ENCODE measurements at regions not wholly inside any gene's neighbourhood (a gene's known extent, or its start where the extent isn't known, plus 50 kb on each side); places are given as distances from the start of the nearest gene placed in this dataset.

- WGBS: 86% methylated on average over 4 of the region's 4 CpGs
- Histone ChIP-seq H3K36me3 (ENCODE audit: control insufficient read depth in 2 of 2, insufficient read depth in 2 of 2, low read length in 1 of 2) (no peaks in the 10 kb centered on the region), H3K27ac (ENCODE audit: low read depth in 1 of 2, low read length in 1 of 2) (no peak overlapping the region), H3K4me3 (ENCODE audit: low read length in 2 of 2) (no peak overlapping the region), H3K27me3 (ENCODE audit: control insufficient read depth in 2 of 2, insufficient read depth in 1 of 2, low read length in 1 of 2) (no peaks in the 10 kb centered on the region), H3K9me3 (ENCODE audit: control insufficient read depth in 2 of 2, insufficient read depth in 1 of 2, low read length in 1 of 2) (no peaks in the 10 kb centered on the region), H3K4me1 (ENCODE audit: control insufficient read depth in 2 of 2, insufficient read depth in 2 of 2, low read length in 2 of 2) (no peaks in the 10 kb centered on the region)
- DNase-seq (ENCODE audit: low read depth in 6 of 9, low spot score in 9 of 9): no peak
These were observed 398.4 kb downstream of the PPP3CA start for GRCh38 chr4:100948911-100949310.

GRCh38 chr4:100945789-100946188 is 401.5 kb downstream of the PPP3CA start:
- H3K27ac ChIP-seq (ENCODE audit: low read depth in 1 of 2, low read length in 1 of 2): no peak overlapping the region
- no peak for DNase-seq (ENCODE audit: low read depth in 6 of 9, low spot score in 9 of 9)
- no peak overlapping the region for H3K4me3 ChIP-seq (ENCODE audit: low read length in 2 of 2)
- H3K9me3 ChIP-seq (ENCODE audit: control insufficient read depth in 2 of 2, insufficient read depth in 1 of 2, low read length in 1 of 2): no peaks in the 10 kb centered on the region
- H3K4me1 ChIP-seq (ENCODE audit: control insufficient read depth in 2 of 2, insufficient read depth in 2 of 2, low read length in 2 of 2): no peaks in the 10 kb centered on the region
- H3K27me3 ChIP-seq (ENCODE audit: control insufficient read depth in 2 of 2, insufficient read depth in 1 of 2, low read length in 1 of 2): no peaks in the 10 kb centered on the region
- no peaks in the 10 kb centered on the region for H3K36me3 ChIP-seq (ENCODE audit: control insufficient read depth in 2 of 2, insufficient read depth in 2 of 2, low read length in 1 of 2)

- no peaks in the 10 kb centered on the region for H3K27me3 ChIP-seq (ENCODE audit: control insufficient read depth in 2 of 2, insufficient read depth in 1 of 2, low read length in 1 of 2)
- no peak overlapping the region for H3K4me3 ChIP-seq (ENCODE audit: low read length in 2 of 2)
- H3K9me3 ChIP-seq (ENCODE audit: control insufficient read depth in 2 of 2, insufficient read depth in 1 of 2, low read length in 1 of 2): no peaks in the 10 kb centered on the region
- no peak for DNase-seq (ENCODE audit: low read depth in 6 of 9, low spot score in 9 of 9)
- no peaks in the 10 kb centered on the region for H3K4me1 ChIP-seq (ENCODE audit: control insufficient read depth in 2 of 2, insufficient read depth in 2 of 2, low read length in 2 of 2)
- no peak overlapping the region for H3K27ac ChIP-seq (ENCODE audit: low read depth in 1 of 2, low read length in 1 of 2)
- 100% methylated on average over 2 of the region's 2 CpGs for WGBS
- H3K36me3 ChIP-seq (ENCODE audit: control insufficient read depth in 2 of 2, insufficient read depth in 2 of 2, low read length in 1 of 2): no peaks in the 10 kb centered on the region
These were observed 408.6 kb downstream of the PPP3CA start for GRCh38 chr4:100938698-100939097.

GRCh38 chr4:100936661-100937375 is 410.5 kb downstream of the PPP3CA start:
- DNase-seq (ENCODE audit: low read depth in 6 of 9, low spot score in 9 of 9): no peak
- Histone ChIP-seq H3K36me3 (ENCODE audit: control insufficient read depth in 2 of 2, insufficient read depth in 2 of 2, low read length in 1 of 2) (no peaks in the 10 kb centered on the region), H3K9me3 (ENCODE audit: control insufficient read depth in 2 of 2, insufficient read depth in 1 of 2, low read length in 1 of 2) (no peaks in the 10 kb centered on the region), H3K4me1 (ENCODE audit: control insufficient read depth in 2 of 2, insufficient read depth in 2 of 2, low read length in 2 of 2) (no peaks in the 10 kb centered on the region), H3K27ac (ENCODE audit: low read depth in 1 of 2, low read length in 1 of 2) (no peak overlapping the region), H3K4me3 (ENCODE audit: low read length in 2 of 2) (no peak overlapping the region), H3K27me3 (ENCODE audit: control insufficient read depth in 2 of 2, insufficient read depth in 1 of 2, low read length in 1 of 2) (no peaks in the 10 kb centered on the region)
- WGBS: 93% methylated on average over 4 of the region's 4 CpGs

- DNase-seq (ENCODE audit: low read depth in 6 of 9, low spot score in 9 of 9): no peak
- Histone ChIP-seq H3K4me1 (ENCODE audit: control insufficient read depth in 2 of 2, insufficient read depth in 2 of 2, low read length in 2 of 2) (no peaks in the 10 kb centered on the region), H3K36me3 (ENCODE audit: control insufficient read depth in 2 of 2, insufficient read depth in 2 of 2, low read length in 1 of 2) (no peaks in the 10 kb centered on the region), H3K27me3 (ENCODE audit: control insufficient read depth in 2 of 2, insufficient read depth in 1 of 2, low read length in 1 of 2) (no peaks in the 10 kb centered on the region), H3K4me3 (ENCODE audit: low read length in 2 of 2) (no peak overlapping the region), H3K27ac (ENCODE audit: low read depth in 1 of 2, low read length in 1 of 2) (no peak overlapping the region), H3K9me3 (ENCODE audit: control insufficient read depth in 2 of 2, insufficient read depth in 1 of 2, low read length in 1 of 2) (no peaks in the 10 kb centered on the region)
- WGBS: 97% methylated on average over 1 of the region's 1 CpG
These were observed 412.2 kb downstream of the PPP3CA start for GRCh38 chr4:100935090-100935489.

- no peak overlapping the region for H3K27ac ChIP-seq (ENCODE audit: low read depth in 1 of 2, low read length in 1 of 2)
- no peaks in the 10 kb centered on the region for H3K4me1 ChIP-seq (ENCODE audit: control insufficient read depth in 2 of 2, insufficient read depth in 2 of 2, low read length in 2 of 2)
- DNase-seq (ENCODE audit: low read depth in 6 of 9, low spot score in 9 of 9): no peak
- no peaks in the 10 kb centered on the region for H3K36me3 ChIP-seq (ENCODE audit: control insufficient read depth in 2 of 2, insufficient read depth in 2 of 2, low read length in 1 of 2)
- 96% methylated on average over 4 of the region's 4 CpGs for WGBS
- H3K9me3 ChIP-seq (ENCODE audit: control insufficient read depth in 2 of 2, insufficient read depth in 1 of 2, low read length in 1 of 2): no peaks in the 10 kb centered on the region
- no peak overlapping the region for H3K4me3 ChIP-seq (ENCODE audit: low read length in 2 of 2)
- H3K27me3 ChIP-seq (ENCODE audit: control insufficient read depth in 2 of 2, insufficient read depth in 1 of 2, low read length in 1 of 2): no peaks in the 10 kb centered on the region
These were observed 413.7 kb downstream of the PPP3CA start for GRCh38 chr4:100933628-100934027.

- Histone ChIP-seq H3K27ac (ENCODE audit: low read depth in 1 of 2, low read length in 1 of 2) (no peak overlapping the region), H3K36me3 (ENCODE audit: control insufficient read depth in 2 of 2, insufficient read depth in 2 of 2, low read length in 1 of 2) (no peaks in the 10 kb centered on the region), H3K9me3 (ENCODE audit: control insufficient read depth in 2 of 2, insufficient read depth in 1 of 2, low read length in 1 of 2) (no peaks in the 10 kb centered on the region), H3K27me3 (ENCODE audit: control insufficient read depth in 2 of 2, insufficient read depth in 1 of 2, low read length in 1 of 2) (no peaks in the 10 kb centered on the region), H3K4me3 (ENCODE audit: low read length in 2 of 2) (no peak overlapping the region), H3K4me1 (ENCODE audit: control insufficient read depth in 2 of 2, insufficient read depth in 2 of 2, low read length in 2 of 2) (no peaks in the 10 kb centered on the region)
- WGBS: 94% methylated on average over 1 of the region's 1 CpG
- no peak for DNase-seq (ENCODE audit: low read depth in 6 of 9, low spot score in 9 of 9)
These were observed 411.9 kb upstream of the EMCN start for GRCh38 chr4:100929758-100930157.

- no peak overlapping the region for H3K4me3 ChIP-seq (ENCODE audit: low read length in 2 of 2)
- H3K4me1 ChIP-seq (ENCODE audit: control insufficient read depth in 2 of 2, insufficient read depth in 2 of 2, low read length in 2 of 2): no peaks in the 10 kb centered on the region
- no peaks in the 10 kb centered on the region for H3K27me3 ChIP-seq (ENCODE audit: control insufficient read depth in 2 of 2, insufficient read depth in 1 of 2, low read length in 1 of 2)
- no peaks in the 10 kb centered on the region for H3K36me3 ChIP-seq (ENCODE audit: control insufficient read depth in 2 of 2, insufficient read depth in 2 of 2, low read length in 1 of 2)
- no peak overlapping the region for H3K27ac ChIP-seq (ENCODE audit: low read depth in 1 of 2, low read length in 1 of 2)
- H3K9me3 ChIP-seq (ENCODE audit: control insufficient read depth in 2 of 2, insufficient read depth in 1 of 2, low read length in 1 of 2): no peaks in the 10 kb centered on the region
- 98% methylated on average over 1 of the region's 1 CpG for WGBS
- no peak for DNase-seq (ENCODE audit: low read depth in 6 of 9, low spot score in 9 of 9)
These were observed 411.3 kb upstream of the EMCN start for GRCh38 chr4:100929135-100929534.

GRCh38 chr4:100926039-100926717 is 408.4 kb upstream of the EMCN start:
- no peaks in the 10 kb centered on the region for H3K36me3 ChIP-seq (ENCODE audit: control insufficient read depth in 2 of 2, insufficient read depth in 2 of 2, low read length in 1 of 2)
- 97% methylated on average over 2 of the region's 2 CpGs for WGBS
- no peak overlapping the region for H3K27ac ChIP-seq (ENCODE audit: low read depth in 1 of 2, low read length in 1 of 2)
- DNase-seq (ENCODE audit: low read depth in 6 of 9, low spot score in 9 of 9): no peak
- H3K9me3 ChIP-seq (ENCODE audit: control insufficient read depth in 2 of 2, insufficient read depth in 1 of 2, low read length in 1 of 2): no peaks in the 10 kb centered on the region
- H3K4me3 ChIP-seq (ENCODE audit: low read length in 2 of 2): no peak overlapping the region
- H3K27me3 ChIP-seq (ENCODE audit: control insufficient read depth in 2 of 2, insufficient read depth in 1 of 2, low read length in 1 of 2): no peaks in the 10 kb centered on the region
- H3K4me1 ChIP-seq (ENCODE audit: control insufficient read depth in 2 of 2, insufficient read depth in 2 of 2, low read length in 2 of 2): no peaks in the 10 kb centered on the region
